GM12865 (cell line): ENCODE measurements at regions not wholly inside any gene's neighbourhood (a gene's known extent, or its start where the extent isn't known, plus 50 kb on each side); places are given as distances from the start of the nearest gene placed in this dataset.
"Not testable (repeated sequence)": the region's sequence is repeated elsewhere in the genome, so short reads cannot be mapped to it uniquely, and the experiment has no call there.

Source experiments
- DNase-seq: peaks from one replicate; pipeline ENCODE4 v3.0.0; 2010; ENCODE audit warnings: low read depth
- H3K4me3 ChIP-seq: 2 replicates; pipeline ENCODE4 v1.5.1; 2011; ENCODE audit warnings: mild to moderate bottlenecking, low read depth, low read length, control low read depth
- CTCF ChIP-seq: IDR thresholded peaks from 2 replicates; pipeline ENCODE4 v1.5.1; 2011; ENCODE audit warnings: low read length, control low read depth, low read depth, inconsistent platforms; ENCODE audit not compliant: insufficient read depth; ENCODE audit errors: missing control alignments

- DNase-seq, result no peak
- no peak overlapping the region for H3K4me3 ChIP-seq
- no peak for TF ChIP-seq CTCF
These were observed 421.0 kb downstream of the RND3 start for GRCh38 chr2:150066490-150066889.

GRCh38 chr2:150063931-150064548 lies 423.4 kb downstream of the RND3 start:
- DNase-seq, result no peak
- TF ChIP-seq CTCF, result no peak
- no peak overlapping the region for H3K4me3 ChIP-seq

- no peak for TF ChIP-seq CTCF
- no peak for DNase-seq
These were observed 424.0 kb downstream of the RND3 start for GRCh38 chr2:150063432-150063889.

GRCh38 chr2:150062416-150062815 lies 425.1 kb downstream of the RND3 start:
- no peak for TF ChIP-seq CTCF
- H3K4me3 ChIP-seq, result no peak overlapping the region
- no peak for DNase-seq

More at GRCh38 chr2:150063432-150063889, 424.0 kb downstream of the RND3 start:
- H3K4me3 ChIP-seq, result no peak overlapping the region

GRCh38 chr2:150060341-150060740 lies 427.1 kb downstream of the RND3 start:
- no peak overlapping the region for H3K4me3 ChIP-seq
- DNase-seq, result no peak
- no peak for TF ChIP-seq CTCF

- DNase-seq, H3K4me3 ChIP-seq: not testable (repeated sequence)
These were observed 427.8 kb downstream of the RND3 start for GRCh38 chr2:150059676-150060075.

- DNase-seq, result no peak
These were observed 435.0 kb downstream of the RND3 start for GRCh38 chr2:150052457-150052856.

More at GRCh38 chr2:150052457-150052856, 435.0 kb downstream of the RND3 start:
- H3K4me3 ChIP-seq, result no peak overlapping the region
- TF ChIP-seq CTCF, result no peak
